K562 (cell line): ENCODE measurements at regions not wholly inside any gene's neighbourhood (a gene's known extent, or its start where the extent isn't known, plus 50 kb on each side); places are given as distances from the start of the nearest gene placed in this dataset.

Source experiments
- ATAC-seq: fragments of 200-7000 bp; cut with Tn5 transposase; 3 replicates; pipeline ENCODE4 v1.9.1; 2020; ENCODE audit warnings: moderate library complexity
- BruUV-seq: library from RNA; stranded (reverse); fragments of 400-500 nt; replicated peaks from 2 replicates; lab custom pipeline; 2021; lab: Mats Ljungman, UMichigan
- CTCF ChIA-PET: fragments of 300-600 bp; formaldehyde crosslinking; extraction: SDS; loops from one replicate; lab custom pipeline; 2021; ENCODE audit warnings: low intra/inter-chr PET ratio; lab: Yijun Ruan, JAX
- POLR2A ChIA-PET: fragments of 300-600, 350-650 bp; sonication (Branson Sonifier 250); formaldehyde crosslinking; extraction: SDS; loops from one replicate; lab custom pipeline; 2021; ENCODE audit warnings: antibody characterized with exemption, inconsistent platforms; lab: Yijun Ruan, JAX
- DNase-seq, 4 experiments: peaks; one replicate each; pipeline versions ENCODE4 v3.0.0 to v3.0.0-alpha.2; 2011 to 2018; ENCODE audit warnings: low spot score in 3 of 4, mixed read lengths in 3 of 4; ENCODE audit errors: extremely low read depth in 1 of 4
- FAIRE-seq: peaks from 2 replicates; lab custom pipeline; 2011; peaks lifted over from hg19 to GRCh38; lab: Jason Lieb, UNC
- H2AFZ ChIP-seq: 2 replicates; pipeline ENCODE4 v1.6.0; 2011; ENCODE audit warnings: low read depth, low read length, control low read depth, inconsistent platforms
- H3K27ac ChIP-seq: fragments of 200-600 bp; 3 replicates; pipeline ENCODE4 v1.8.0; 2011; ENCODE audit warnings: low read depth, mild to moderate bottlenecking, control low read depth, inconsistent platforms, low read length, moderate library complexity, mixed read lengths; ENCODE audit errors: extremely low read depth
- H3K27me3 ChIP-seq, 2 experiments: fragments of 300-600 bp in 1 of 2; 2 replicates in 1 of 2; 3 replicates in 1 of 2; pipeline versions ENCODE4 v1.6.0 to v1.8.0; 2011; ENCODE audit warnings: inconsistent platforms in 2 of 2, low read length in 2 of 2, mild to moderate bottlenecking in 1 of 2, mixed read lengths in 1 of 2, moderate library complexity in 1 of 2; ENCODE audit not compliant: control insufficient read depth in 2 of 2, insufficient read depth in 2 of 2
- H3K36me3 ChIP-seq: fragments of 300-600 bp; 3 replicates; pipeline ENCODE4 v1.8.0; 2011; ENCODE audit warnings: mild to moderate bottlenecking, low read length, inconsistent platforms; ENCODE audit not compliant: control insufficient read depth, insufficient read depth
- H3K4me1 ChIP-seq, 2 experiments: fragments of 200-600 bp in 1 of 2; replicated peaks in 1 of 2; 2 replicates in 1 of 2; 3 replicates in 1 of 2; pipeline versions ENCODE4 v1.5.1 to v1.8.0; 2011; ENCODE audit warnings: inconsistent platforms in 2 of 2, low read length in 2 of 2, mild to moderate bottlenecking in 1 of 2, mixed read lengths in 1 of 2, moderate library complexity in 1 of 2; ENCODE audit not compliant: control insufficient read depth in 2 of 2, insufficient read depth in 2 of 2
- H3K4me2 ChIP-seq: 2 replicates; pipeline ENCODE4 v1.6.1; 2011; ENCODE audit warnings: low read length, control low read depth, inconsistent platforms, mixed read lengths; ENCODE audit not compliant: insufficient read depth
- H3K4me3 ChIP-seq: fragments of 200-600 bp; sonication (generic), shearing (Covaris generic); 2 replicates; pipeline ENCODE4 v1.5.1; 2016; ENCODE audit warnings: control low read depth, inconsistent platforms
- H3K79me2 ChIP-seq: fragments of 200-600 bp; 3 replicates; pipeline ENCODE4 v1.8.0; 2011; ENCODE audit warnings: low read length, inconsistent platforms; ENCODE audit not compliant: control insufficient read depth, insufficient read depth
- H3K9ac ChIP-seq, 2 experiments: 2 replicates each; pipeline versions ENCODE4 v1.6.0 to v1.6.1; 2011; ENCODE audit warnings: low read depth in 2 of 2, low read length in 2 of 2, control low read depth in 1 of 2, inconsistent platforms in 1 of 2, mild to moderate bottlenecking in 1 of 2, mixed read lengths in 1 of 2; ENCODE audit not compliant: insufficient read depth in 1 of 2
- H3K9me1 ChIP-seq: one replicate; pipeline ENCODE4 v1.6.0; 2011; ENCODE audit warnings: inconsistent platforms, mild to moderate bottlenecking, low read length, moderate library complexity; ENCODE audit not compliant: control insufficient read depth, insufficient read depth
- H3K9me3 ChIP-seq: replicated peaks from 2 replicates; pipeline ENCODE4 v1.5.1; 2011; ENCODE audit warnings: low read depth, low read length, inconsistent platforms; ENCODE audit not compliant: control insufficient read depth, insufficient read depth
- H4K20me1 ChIP-seq: replicated peaks from 2 replicates; pipeline ENCODE4 v1.6.1; 2011; ENCODE audit warnings: low read length, inconsistent platforms, mixed read lengths; ENCODE audit not compliant: control insufficient read depth, insufficient read depth
- ARHGAP35 ChIP-seq: fragments of 450-650 bp; IDR thresholded peaks from 2 replicates; pipeline ENCODE4 v1.6.1; 2018; ENCODE audit not compliant: partially characterized antibody
- CBFA2T2 ChIP-seq: fragments of 450-650 bp; conservative IDR thresholded peaks from 2 replicates; pipeline ENCODE4 v1.6.1; 2017; ENCODE audit warnings: mild to moderate bottlenecking
- FOXJ3 ChIP-seq: sonication (generic); formaldehyde crosslinking; IDR thresholded peaks from 2 replicates; pipeline ENCODE4 v1.4.0; 2020; ENCODE audit warnings: mild to moderate bottlenecking, missing genetic modification reagents
- MTA1 ChIP-seq: fragments of 450-650 bp; IDR thresholded peaks from 2 replicates; pipeline ENCODE4 v1.6.1; 2017; ENCODE audit warnings: borderline replicate concordance
- NR0B1 ChIP-seq: fragments of 450-650 bp; IDR thresholded peaks from one replicate; pipeline ENCODE4 v1.6.1; 2018; ENCODE audit warnings: mild to moderate bottlenecking, moderate library complexity; ENCODE audit not compliant: partially characterized antibody
- SIX5 ChIP-seq, 2 experiments: IDR thresholded peaks; 2 replicates each; pipeline ENCODE4 v1.6.1; 2011; ENCODE audit warnings: low read length in 2 of 2, borderline replicate concordance in 1 of 2, low read depth in 1 of 2, mild to moderate bottlenecking in 1 of 2, moderate library complexity in 1 of 2; ENCODE audit not compliant: insufficient read depth in 1 of 2
- ZMIZ1 ChIP-seq, 2 experiments: fragments of 150-350 bp in 1 of 2; IDR thresholded peaks; 2 replicates each; pipeline ENCODE4 v1.6.1; 2012 to 2016; ENCODE audit warnings: low read depth in 2 of 2, low read length in 2 of 2, mild to moderate bottlenecking in 1 of 2, moderate library complexity in 1 of 2
- ZNF143 ChIP-seq: sonication (generic); formaldehyde crosslinking; IDR thresholded peaks from 2 replicates; pipeline ENCODE4 v1.9.0; 2022; ENCODE audit warnings: mild to moderate bottlenecking, missing genetic modification reagents
- ZNF707 ChIP-seq: fragments of 250-450 bp; sonication (Bioruptor Pico); conservative IDR thresholded peaks from 2 replicates; pipeline ENCODE4 v1.8.0; 2022; ENCODE audit warnings: inconsistent platforms, mild to moderate bottlenecking, moderate library complexity
- ZNF717 ChIP-seq: fragments of 250-450 bp; sonication (Bioruptor Pico); IDR thresholded peaks from 2 replicates; pipeline ENCODE4 v1.5.0; 2021
- WGBS: fragments of 100-300 bp; shearing (Covaris generic); methylation state at CpG from one replicate; pipeline ENCODE4 v1.1.6; 2016; ENCODE audit warnings: low coverage, mixed read lengths; ENCODE audit not compliant: insufficient coverage; ENCODE audit errors: missing lambda C conversion rate; 5-methylcytosine and 5-hydroxymethylcytosine counted together
- in situ Hi-C: fragments of 300-500 bp; cut with MboI; formaldehyde crosslinking; loops from 4 replicates; pipeline ENCODE4 v1.15.0; 2018; ENCODE audit warnings: inconsistent platforms, mixed read lengths
- intact Hi-C: fragments of 100-400 bp; cut with micrococcal nuclease; formaldehyde crosslinking; loops from 2 replicates; pipeline ENCODE4 v1.14.2; 2022

- BruUV-seq: no TSS peak
These were observed 507.8 kb upstream of the ZNF608 start for GRCh38 chr5:125254267-125254666.

DNA sequence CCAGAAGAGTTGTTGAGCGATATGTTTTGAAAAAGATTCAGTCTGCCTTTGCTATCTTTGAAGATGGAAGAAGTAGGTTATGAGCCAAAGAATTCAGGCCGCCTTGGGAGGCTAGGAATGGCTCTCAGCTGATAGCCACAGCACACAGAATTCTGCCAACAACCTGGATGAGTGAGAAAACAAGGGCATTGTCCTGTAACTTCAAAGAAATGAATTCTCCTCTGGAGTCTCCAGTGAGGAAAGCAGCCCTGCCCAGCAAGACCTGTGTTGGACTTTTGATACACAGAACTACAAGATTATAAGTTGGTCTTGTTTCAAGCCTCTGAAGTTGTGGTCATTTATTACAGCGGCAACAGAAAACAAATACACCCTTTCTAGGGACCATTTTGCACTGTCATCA lies 509.9 kb upstream of the ZNF608 start:
- Histone ChIP-seq H3K27me3 (no peaks in the 10 kb centered on the region), H3K4me3 (no peak overlapping the region), H3K4me1 (no peaks in the 10 kb centered on the region), H2AFZ (no peak overlapping the region), H3K9ac (no peak overlapping the region), H4K20me1 (no peaks in the 10 kb centered on the region), H3K4me2 (no peak overlapping the region), H3K36me3 (no peaks in the 10 kb centered on the region), H3K27ac (no peak overlapping the region), H3K9me1 (no peaks in the 10 kb centered on the region), H3K9me3 (no peaks in the 10 kb centered on the region), H3K79me2 (no peaks in the 10 kb centered on the region)
- in situ Hi-C loops: no loop called here
- WGBS: 0% methylated on average over 3 of the region's 3 CpGs
- ChIA-PET POLR2A (no interaction called here), CTCF (no interaction called here)
- intact Hi-C loops: no loop called here
- FAIRE-seq: no peak
- BruUV-seq: no TSS peak
- ATAC-seq: no peak
- DNase-seq: no peak
- TF ChIP-seq NR0B1 (no peak), SIX5 (IDR thresholded peaks at IDR 0.05; ENCODE audit: borderline replicate concordance in 1 of 2, insufficient read depth in 1 of 2, low read depth in 1 of 2, low read length in 2 of 2) (no peak), ZNF143 (no peak), CBFA2T2 (no peak), FOXJ3 (CRISPR knock-in tag) (no peak), ZNF717 (CRISPR knock-in tag) (no peak), ZMIZ1 (IDR thresholded peaks at IDR 0.05; ENCODE audit: low read depth in 2 of 2, low read length in 2 of 2) (no peak), MTA1 (no peak)

More at GRCh38 chr5:125254267-125254666, 507.8 kb upstream of the ZNF608 start:
- H3K27ac ChIP-seq: no peak overlapping the region
- no peaks in the 10 kb centered on the region for H3K9me1 ChIP-seq
- H3K27me3 ChIP-seq: no peaks in the 10 kb centered on the region
- ATAC-seq (no peak), DNase-seq (no peak), FAIRE-seq (no peak)
- 0% methylated on average over 3 of the region's 3 CpGs for WGBS
- H4K20me1 ChIP-seq: no peaks in the 10 kb centered on the region
- no peak overlapping the region for H2AFZ ChIP-seq
- H3K4me1 ChIP-seq: no peaks in the 10 kb centered on the region
- no peaks in the 10 kb centered on the region for H3K79me2 ChIP-seq
- CTCF ChIA-PET: no interaction called here
- POLR2A ChIA-PET: no interaction called here
- no peak overlapping the region for H3K4me2 ChIP-seq
- H3K36me3 ChIP-seq: no peaks in the 10 kb centered on the region
- in situ Hi-C loops: no loop called here
- intact Hi-C loops: no loop called here
- H3K4me3 ChIP-seq: no peak overlapping the region
- no peak overlapping the region for H3K9ac ChIP-seq
- no peaks in the 10 kb centered on the region for H3K9me3 ChIP-seq
- TF ChIP-seq ARHGAP35 (no peak), ZNF707 (peak; percentile 71; the same call in 1 of the 2 replicates)
- TF ChIP-seq, all 486 proteins: peak for 1
